ENCODE measurements at regions not wholly inside any gene's neighbourhood (a gene's known extent, or its start where the extent isn't known, plus 50 kb on each side); places are given as distances from the start of the nearest gene placed in this dataset.

DNA sequence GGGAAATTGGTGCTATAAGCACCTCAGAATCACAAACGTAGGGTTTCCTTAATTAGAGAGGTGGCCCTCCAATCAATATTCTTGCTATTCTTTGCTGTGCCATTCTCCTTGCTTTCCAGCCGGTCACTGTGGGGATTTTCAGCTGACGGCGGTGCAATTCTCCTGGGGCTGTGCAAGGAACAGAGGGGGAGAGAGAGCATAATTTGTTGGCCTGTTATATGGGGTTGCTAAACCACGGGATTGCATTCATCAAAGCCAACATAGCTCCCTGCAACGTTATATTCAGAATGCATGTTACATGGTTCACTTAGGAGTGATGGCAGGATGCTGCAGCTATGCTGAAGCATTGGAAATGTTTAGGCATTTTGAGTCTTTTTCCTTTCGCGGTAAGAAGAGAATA is 441.3 kb upstream of the CLINT1 start:
- no peak for TF ChIP-seq POLR2A (IDR thresholded peaks at IDR 0.05)
- TF ChIP-seq, protein P1, sequence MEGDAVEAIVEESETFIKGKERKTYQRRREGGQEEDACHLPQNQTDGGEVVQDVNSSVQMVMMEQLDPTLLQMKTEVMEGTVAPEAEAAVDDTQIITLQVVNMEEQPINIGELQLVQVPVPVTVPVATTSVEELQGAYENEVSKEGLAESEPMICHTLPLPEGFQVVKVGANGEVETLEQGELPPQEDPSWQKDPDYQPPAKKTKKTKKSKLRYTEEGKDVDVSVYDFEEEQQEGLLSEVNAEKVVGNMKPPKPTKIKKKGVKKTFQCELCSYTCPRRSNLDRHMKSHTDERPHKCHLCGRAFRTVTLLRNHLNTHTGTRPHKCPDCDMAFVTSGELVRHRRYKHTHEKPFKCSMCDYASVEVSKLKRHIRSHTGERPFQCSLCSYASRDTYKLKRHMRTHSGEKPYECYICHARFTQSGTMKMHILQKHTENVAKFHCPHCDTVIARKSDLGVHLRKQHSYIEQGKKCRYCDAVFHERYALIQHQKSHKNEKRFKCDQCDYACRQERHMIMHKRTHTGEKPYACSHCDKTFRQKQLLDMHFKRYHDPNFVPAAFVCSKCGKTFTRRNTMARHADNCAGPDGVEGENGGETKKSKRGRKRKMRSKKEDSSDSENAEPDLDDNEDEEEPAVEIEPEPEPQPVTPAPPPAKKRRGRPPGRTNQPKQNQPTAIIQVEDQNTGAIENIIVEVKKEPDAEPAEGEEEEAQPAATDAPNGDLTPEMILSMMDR (IDR thresholded peaks at IDR 0.05): no peak

All from Peyer's patch (tissue), 4 donors.